ENCODE measurements at regions not wholly inside any gene's neighbourhood (a gene's known extent, or its start where the extent isn't known, plus 50 kb on each side); places are given as distances from the start of the nearest gene placed in this dataset.

GRCh38 chr10:105770524-105771212 is 1129.6 kb downstream of the SORCS3 start:
- TF ChIP-seq CTCF (IDR thresholded peaks at IDR 0.05): no peak
- no peak for TF ChIP-seq POLR2AphosphoS5 (IDR thresholded peaks at IDR 0.05)
- no peak for TF ChIP-seq POLR2A (IDR thresholded peaks at IDR 0.05)
